Neural progenitor cell (in vitro differentiated cells): ENCODE measurements at regions not wholly inside any gene's neighbourhood (a gene's known extent, or its start where the extent isn't known, plus 50 kb on each side); places are given as distances from the start of the nearest gene placed in this dataset.

ENCODE experiments used
- DNase-seq: peaks from one replicate; pipeline ENCODE4 v3.0.0-alpha.2; 2016; ENCODE audit warnings: low spot score
- H2AFZ ChIP-seq: fragments of 200-600 bp; sonication (generic); replicated peaks from 2 replicates; pipeline ENCODE4 v1.6.1; 2016; ENCODE audit warnings: antibody characterized with exemption
- H3F3A ChIP-seq: fragments of 200-600 bp; sonication (generic); 2 replicates; pipeline ENCODE4 v1.6.1; 2016; ENCODE audit warnings: antibody characterized with exemption, low read depth
- H3K27ac ChIP-seq: fragments of 200-600 bp; sonication (generic); 2 replicates; pipeline ENCODE4 v1.5.1; 2016; ENCODE audit warnings: mild to moderate bottlenecking
- H3K27me3 ChIP-seq: fragments of 200-600 bp; sonication (generic); 2 replicates; pipeline ENCODE4 v1.6.1; 2016; ENCODE audit warnings: mild to moderate bottlenecking, moderate library complexity
- H3K36me3 ChIP-seq: fragments of 200-600 bp; sonication (generic); 2 replicates; pipeline ENCODE4 v1.5.1; 2016
- H3K4me1 ChIP-seq: fragments of 200-600 bp; sonication (generic); 2 replicates; pipeline ENCODE4 v1.6.1; 2016; ENCODE audit warnings: mixed run types
- H3K4me2 ChIP-seq: fragments of 200-600 bp; sonication (generic); 2 replicates; pipeline ENCODE4 v1.6.1; 2016
- H3K4me3 ChIP-seq: fragments of 200-600 bp; sonication (generic); 2 replicates; pipeline ENCODE4 v1.5.1; 2016
- H3K79me2 ChIP-seq: fragments of 200-600 bp; sonication (generic); 2 replicates; pipeline ENCODE4 v1.6.1; 2016; ENCODE audit warnings: low read depth
- H3K9ac ChIP-seq: fragments of 200-600 bp; sonication (generic); 2 replicates; pipeline ENCODE4 v1.6.1; 2016
- H3K9me3 ChIP-seq: fragments of 200-600 bp; sonication (generic); 2 replicates; pipeline ENCODE4 v1.5.1; 2016; ENCODE audit warnings: low read depth
- H4K20me1 ChIP-seq: fragments of 200-600 bp; sonication (generic); 2 replicates; pipeline ENCODE4 v1.6.1; 2016; ENCODE audit warnings: low read depth
- H3K27ac Mint-ChIP-seq: 3 replicates; pipeline ENCODE4 v1.8.0; 2021; ENCODE audit warnings: mixed read lengths
- H3K27me3 Mint-ChIP-seq: 2 replicates; pipeline ENCODE4 v1.8.0; 2022; ENCODE audit warnings: low read depth, mild to moderate bottlenecking, inconsistent platforms, moderate library complexity, mixed read lengths; ENCODE audit not compliant: insufficient read depth
- H3K36me3 Mint-ChIP-seq: 3 replicates; pipeline ENCODE4 v1.8.0; 2021; ENCODE audit warnings: mixed read lengths
- H3K4me1 Mint-ChIP-seq: 3 replicates; pipeline ENCODE4 v1.8.0; 2021; ENCODE audit warnings: mixed read lengths
- H3K4me3 Mint-ChIP-seq: 3 replicates; pipeline ENCODE4 v1.8.0; 2021; ENCODE audit warnings: mild to moderate bottlenecking, moderate library complexity, mixed read lengths
- H3K9me3 Mint-ChIP-seq: 3 replicates; pipeline ENCODE4 v1.8.0; 2020; ENCODE audit warnings: mixed read lengths
- EZH2 ChIP-seq: fragments of 200-600 bp; sonication (generic); IDR thresholded peaks from 2 replicates; pipeline ENCODE4 v1.6.1; 2017; ENCODE audit warnings: antibody characterized with exemption, mild to moderate bottlenecking, moderate library complexity
- EZH2phosphoT487 ChIP-seq: fragments of 200-600 bp; sonication (generic); IDR thresholded peaks from 2 replicates; pipeline ENCODE4 v1.6.1; 2017; ENCODE audit warnings: antibody characterized with exemption
- TF ChIP-seq, protein P1 (sequence below): fragments of 200-600 bp; sonication (generic); IDR thresholded peaks from 2 replicates; pipeline ENCODE4 v1.5.1; 2017; ENCODE audit warnings: antibody characterized with exemption, mild to moderate bottlenecking

DNA sequence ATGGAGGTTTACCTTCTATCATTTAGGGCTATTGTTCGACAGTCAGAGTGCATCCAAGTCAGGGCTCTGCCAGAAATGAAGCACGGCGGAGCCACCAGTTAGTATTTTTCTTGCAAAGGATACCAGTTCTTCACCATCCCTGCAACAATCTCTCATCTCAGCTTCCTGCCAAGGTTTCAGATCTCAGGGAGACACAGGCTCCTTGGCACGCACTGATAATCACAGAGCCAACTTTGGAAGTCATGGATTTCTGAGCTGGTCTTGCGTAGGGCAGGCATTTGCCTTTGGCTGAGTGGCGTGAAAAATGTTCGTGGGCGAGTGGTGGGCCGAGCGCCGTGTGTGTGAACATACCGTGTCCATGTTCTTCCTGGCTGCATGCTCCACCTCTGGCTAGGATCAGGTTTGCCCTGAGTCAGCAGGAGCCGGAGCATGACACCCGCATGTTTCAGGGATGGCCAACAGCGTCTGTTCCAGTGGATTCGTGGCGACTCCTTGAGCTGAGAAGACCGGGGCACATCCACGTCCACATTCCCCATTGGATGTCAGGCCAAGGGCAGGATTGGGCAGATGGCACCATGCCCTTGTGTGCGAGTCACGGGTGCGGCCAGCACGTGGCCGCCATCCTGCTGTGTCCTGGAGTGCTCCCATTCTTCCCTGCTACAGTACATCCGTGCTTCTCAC lies 118.5 kb upstream of the C1orf174 start:
- H3K79me2 ChIP-seq, result no peaks in the 10 kb centered on the region
- Mint-ChIP-seq H3K27ac (no peak overlapping the region), H3K4me1 (peaks cover 6% of the 10 kb centered on the region), H3K4me3 (no peak overlapping the region), H3K9me3 (no peaks in the 10 kb centered on the region), H3K27me3 (peaks cover 15% of the 10 kb centered on the region), H3K36me3 (no peaks in the 10 kb centered on the region)
- H3K36me3 ChIP-seq, result no peaks in the 10 kb centered on the region
- H4K20me1 ChIP-seq, result no peaks in the 10 kb centered on the region
- H3K9me3 ChIP-seq, result no peaks in the 10 kb centered on the region
- no peak overlapping the region for H2AFZ ChIP-seq
- no peak overlapping the region for H3K27ac ChIP-seq
- H3K9ac ChIP-seq, result no peak overlapping the region
- H3K4me3 ChIP-seq, result no peak overlapping the region
- TF ChIP-seq EZH2 (no peak), EZH2phosphoT487 (no peak)
- TF ChIP-seq, protein P1, sequence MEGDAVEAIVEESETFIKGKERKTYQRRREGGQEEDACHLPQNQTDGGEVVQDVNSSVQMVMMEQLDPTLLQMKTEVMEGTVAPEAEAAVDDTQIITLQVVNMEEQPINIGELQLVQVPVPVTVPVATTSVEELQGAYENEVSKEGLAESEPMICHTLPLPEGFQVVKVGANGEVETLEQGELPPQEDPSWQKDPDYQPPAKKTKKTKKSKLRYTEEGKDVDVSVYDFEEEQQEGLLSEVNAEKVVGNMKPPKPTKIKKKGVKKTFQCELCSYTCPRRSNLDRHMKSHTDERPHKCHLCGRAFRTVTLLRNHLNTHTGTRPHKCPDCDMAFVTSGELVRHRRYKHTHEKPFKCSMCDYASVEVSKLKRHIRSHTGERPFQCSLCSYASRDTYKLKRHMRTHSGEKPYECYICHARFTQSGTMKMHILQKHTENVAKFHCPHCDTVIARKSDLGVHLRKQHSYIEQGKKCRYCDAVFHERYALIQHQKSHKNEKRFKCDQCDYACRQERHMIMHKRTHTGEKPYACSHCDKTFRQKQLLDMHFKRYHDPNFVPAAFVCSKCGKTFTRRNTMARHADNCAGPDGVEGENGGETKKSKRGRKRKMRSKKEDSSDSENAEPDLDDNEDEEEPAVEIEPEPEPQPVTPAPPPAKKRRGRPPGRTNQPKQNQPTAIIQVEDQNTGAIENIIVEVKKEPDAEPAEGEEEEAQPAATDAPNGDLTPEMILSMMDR, result no peak
- H3K4me2 ChIP-seq, result no peak overlapping the region
- DNase-seq, result no peak
- no peaks in the 10 kb centered on the region for H3K4me1 ChIP-seq
- H3F3A ChIP-seq, result no peaks in the 10 kb centered on the region
- H3K27me3 ChIP-seq, result no peaks in the 10 kb centered on the region

DNA sequence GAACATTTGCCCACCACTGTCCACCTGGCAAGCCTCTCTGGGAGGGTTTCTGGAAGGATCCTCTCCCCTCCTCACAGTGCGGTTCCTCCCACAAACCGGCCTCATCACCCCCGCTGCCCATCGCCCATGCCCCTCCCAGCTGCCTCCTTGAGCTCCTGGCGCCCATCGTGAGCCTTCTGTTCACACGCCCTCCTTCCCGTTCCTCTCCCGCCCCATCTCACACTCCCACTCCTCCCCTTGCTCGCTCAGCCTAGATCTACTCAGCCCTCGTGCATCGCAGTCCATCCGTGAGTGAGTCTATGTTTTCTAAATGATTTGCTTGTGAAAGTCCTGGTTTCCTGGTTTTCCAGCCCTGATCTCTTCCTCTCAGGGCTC lies 119.1 kb upstream of the C1orf174 start:
- H3K27me3 Mint-ChIP-seq, result peaks cover 16% of the 10 kb centered on the region

DNA sequence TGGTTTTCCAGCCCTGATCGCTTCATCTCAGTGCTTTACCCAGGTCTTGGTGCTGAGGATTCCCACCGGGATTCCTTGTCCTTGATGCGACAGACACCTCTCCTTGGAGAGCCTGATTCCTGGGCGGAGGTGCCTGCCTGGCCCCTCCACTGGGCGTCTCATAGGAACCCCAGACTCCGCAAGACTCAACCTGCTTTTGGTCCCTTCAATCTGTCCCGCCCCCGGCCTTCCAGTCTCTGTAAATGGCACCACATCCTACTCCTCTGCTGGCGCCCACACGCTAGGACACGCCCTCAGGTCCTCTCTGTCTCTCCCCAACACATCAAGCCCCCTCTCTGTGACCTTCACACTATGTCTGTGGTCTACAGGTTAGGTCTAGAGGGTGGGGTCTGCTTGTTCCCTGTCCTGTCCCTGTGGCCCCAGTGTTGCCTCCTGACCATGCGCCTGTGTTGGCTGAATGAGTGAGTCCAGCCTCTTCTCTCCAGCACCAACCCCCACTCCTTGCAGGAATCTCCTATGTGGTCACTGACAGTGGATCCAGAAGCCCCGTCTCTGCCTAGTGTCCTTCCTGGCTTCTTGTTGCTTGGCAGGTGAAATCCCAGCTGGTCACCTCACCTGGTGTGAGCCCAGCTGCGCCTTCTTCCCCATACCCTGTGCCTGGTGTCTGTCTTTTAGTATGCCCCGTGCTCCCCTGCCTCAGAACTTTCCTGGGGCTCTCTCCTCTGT lies 119.7 kb upstream of the C1orf174 start:
- H3K27ac Mint-ChIP-seq, result no peak overlapping the region
- H2AFZ ChIP-seq, result no peak overlapping the region
- no peaks in the 10 kb centered on the region for H3K79me2 ChIP-seq
- H3K36me3 Mint-ChIP-seq, result no peaks in the 10 kb centered on the region
- no peak overlapping the region for H3K4me2 ChIP-seq
- no peaks in the 10 kb centered on the region for H3K4me1 ChIP-seq
- H3K4me3 Mint-ChIP-seq, result no peak overlapping the region
- H3K9me3 ChIP-seq, result no peaks in the 10 kb centered on the region
- no peaks in the 10 kb centered on the region for H3K9me3 Mint-ChIP-seq
- TF ChIP-seq, protein P1, result no peak
- TF ChIP-seq EZH2phosphoT487 (no peak), EZH2 (no peak)
- no peaks in the 10 kb centered on the region for H3K36me3 ChIP-seq
- H4K20me1 ChIP-seq, result no peaks in the 10 kb centered on the region
- H3K9ac ChIP-seq, result no peak overlapping the region
- peaks cover 6% of the 10 kb centered on the region for H3K4me1 Mint-ChIP-seq
- no peak overlapping the region for H3K27ac ChIP-seq
- H3K27me3 ChIP-seq, result no peaks in the 10 kb centered on the region
- no peaks in the 10 kb centered on the region for H3F3A ChIP-seq
- no peak overlapping the region for H3K4me3 ChIP-seq
- peaks cover 16% of the 10 kb centered on the region for H3K27me3 Mint-ChIP-seq
- DNase-seq, result no peak

More for the DNA sequence above, 119.1 kb upstream of the C1orf174 start:
- no peaks in the 10 kb centered on the region for H3K9me3 ChIP-seq
- H3K36me3 ChIP-seq, result no peaks in the 10 kb centered on the region
- H3K9ac ChIP-seq, result no peak overlapping the region
- no peaks in the 10 kb centered on the region for H3K36me3 Mint-ChIP-seq
- TF ChIP-seq EZH2, result no peak
- TF ChIP-seq, protein P1, result no peak
- no peaks in the 10 kb centered on the region for H3K4me1 ChIP-seq
- H3K4me3 Mint-ChIP-seq, result no peak overlapping the region
- no peak overlapping the region for H3K27ac Mint-ChIP-seq
- H3K27ac ChIP-seq, result no peak overlapping the region
- no peak overlapping the region for H3K4me2 ChIP-seq
- H3K9me3 Mint-ChIP-seq, result no peaks in the 10 kb centered on the region
- H3K27me3 ChIP-seq, result no peaks in the 10 kb centered on the region
- no peak overlapping the region for H2AFZ ChIP-seq
- no peaks in the 10 kb centered on the region for H3K79me2 ChIP-seq
- H3K4me3 ChIP-seq, result no peak overlapping the region
- H3K4me1 Mint-ChIP-seq, result peaks cover 6% of the 10 kb centered on the region
- DNase-seq, result no peak
- H3F3A ChIP-seq, result no peaks in the 10 kb centered on the region
- no peaks in the 10 kb centered on the region for H4K20me1 ChIP-seq
